H1 (cell line): ENCODE measurements at regions not wholly inside any gene's neighbourhood (a gene's known extent, or its start where the extent isn't known, plus 50 kb on each side); places are given as distances from the start of the nearest gene placed in this dataset.

Experiments
- CHD7 ChIP-seq: fragments of 300-600 bp; sonication (generic); IDR thresholded peaks from 2 replicates; pipeline ENCODE4 v1.7.1; 2012; ENCODE audit warnings: low read length, moderate library complexity, mild to moderate bottlenecking, inconsistent platforms; ENCODE audit not compliant: insufficient replicate concordance
- POLR2A ChIP-seq, 2 experiments: IDR thresholded peaks; 1 replicate in 1 of 2; 2 replicates in 1 of 2; pipeline ENCODE4 v1.6.1; 2011; ENCODE audit warnings: low read depth in 2 of 2, low read length in 2 of 2, mild to moderate bottlenecking in 2 of 2; ENCODE audit errors: control extremely low read depth in 1 of 2

GRCh38 chr6:108774555-108774954 is 73.7 kb upstream of the ARMC2 start (continued):
- no peak for TF ChIP-seq CHD7
- no peak for TF ChIP-seq POLR2A (IDR thresholded peaks at IDR 0.05; ENCODE audit: control extremely low read depth in 1 of 2, low read depth in 2 of 2, low read length in 2 of 2)
